Stimulated activated CD4-positive, alpha-beta T cell treated with anti-CD3 and anti-CD28 coated beads, TNF-alpha, amount 100 ng/mL, for 1 hour (primary cell): ENCODE measurements at regions not wholly inside any gene's neighbourhood (a gene's known extent, or its start where the extent isn't known, plus 50 kb on each side); places are given as distances from the start of the nearest gene placed in this dataset.

Experiments used
- DNase-seq, 3 donors: peaks; one replicate each; pipeline ENCODE4 v3.0.0-alpha.2; 2020; ENCODE audit warnings: low read depth in 3 of 3, low spot score in 1 of 3

DNA sequence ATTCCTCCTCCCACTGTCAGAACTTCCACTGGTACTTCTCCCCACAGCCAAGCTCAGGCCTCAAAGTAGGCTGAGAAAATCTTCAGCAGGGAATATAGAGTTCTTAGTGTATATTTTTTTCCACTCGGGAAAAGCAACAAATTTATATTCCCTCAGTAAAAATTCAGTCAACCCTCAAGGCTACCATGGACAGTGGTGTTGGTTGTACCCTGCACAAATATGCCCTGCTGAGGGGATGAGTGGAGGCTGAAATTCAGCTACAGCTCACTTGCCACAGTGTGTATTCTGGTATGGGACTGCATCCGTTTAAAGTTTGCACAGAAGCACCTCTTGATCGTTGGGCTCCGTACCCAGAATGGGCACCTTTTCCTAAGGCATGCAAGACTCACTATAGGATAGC lies 90.8 kb upstream of the LGALSL start:
- no peak for DNase-seq

- DNase-seq: no peak
These were observed 90.1 kb upstream of the LGALSL start for GRCh38 chr2:64363848-64364247.

DNA sequence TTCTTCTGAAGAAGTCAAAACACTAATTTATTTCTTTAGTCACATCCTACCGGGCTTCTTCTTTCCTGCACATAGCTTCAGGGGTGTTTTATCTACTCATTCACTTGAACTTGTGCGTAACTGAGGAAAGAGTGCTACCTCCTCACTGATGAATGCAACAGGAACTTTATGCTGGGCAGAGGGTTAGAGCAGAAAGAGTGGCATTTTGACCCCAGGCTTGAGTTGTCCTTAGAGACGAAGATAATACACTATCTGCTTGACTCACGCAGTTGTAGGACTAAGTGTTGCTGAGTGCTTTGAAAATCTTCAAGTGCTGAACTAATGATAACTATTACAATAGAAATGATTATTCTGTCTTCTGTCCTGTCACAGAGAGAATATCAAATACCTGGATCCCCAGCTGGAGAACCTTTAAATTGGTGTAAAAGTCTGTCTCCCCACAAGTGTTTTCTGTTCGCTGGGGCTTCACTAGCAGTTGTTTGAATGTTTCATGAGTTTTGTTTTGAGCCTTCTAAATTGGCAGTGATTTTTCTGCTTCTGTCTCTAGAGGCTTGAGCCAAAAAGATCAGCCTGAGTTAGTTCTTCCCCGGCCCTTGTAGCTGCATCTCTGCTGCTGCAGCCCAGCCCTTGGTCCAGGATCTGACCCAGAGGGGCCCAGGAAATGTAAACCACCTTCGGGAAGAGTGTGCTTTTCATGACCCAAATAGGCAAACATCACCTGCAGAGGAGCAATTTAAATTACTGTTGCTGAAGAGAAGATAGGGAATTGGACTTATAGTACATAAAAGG lies 86.3 kb upstream of the LGALSL start:
- DNase-seq: no peak

- no peak for DNase-seq
These were observed 84.3 kb upstream of the LGALSL start for GRCh38 chr2:64369706-64370105.

DNA sequence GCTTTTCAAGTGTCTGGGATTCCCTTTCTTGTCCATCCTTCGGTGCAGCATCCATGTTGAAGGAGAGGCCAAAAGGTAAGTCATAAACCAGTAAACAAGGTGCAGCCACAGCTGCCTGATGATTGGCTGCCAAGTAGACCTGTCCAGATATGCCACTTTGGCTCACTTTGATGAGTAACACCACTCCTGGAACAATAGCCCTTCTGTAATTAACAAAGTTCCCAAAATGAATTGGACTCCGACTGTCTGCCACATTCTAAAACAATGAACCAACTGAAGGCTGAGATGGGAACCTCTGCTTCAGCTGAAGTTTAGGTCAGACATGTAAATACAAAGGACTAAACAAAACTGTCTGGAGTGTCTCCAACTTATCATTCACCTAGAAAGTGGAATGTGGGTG lies 82.2 kb upstream of the LGALSL start:
- DNase-seq: no peak

- DNase-seq: no peak
These were observed 79.3 kb upstream of the LGALSL start for GRCh38 chr2:64374686-64375085.

DNA sequence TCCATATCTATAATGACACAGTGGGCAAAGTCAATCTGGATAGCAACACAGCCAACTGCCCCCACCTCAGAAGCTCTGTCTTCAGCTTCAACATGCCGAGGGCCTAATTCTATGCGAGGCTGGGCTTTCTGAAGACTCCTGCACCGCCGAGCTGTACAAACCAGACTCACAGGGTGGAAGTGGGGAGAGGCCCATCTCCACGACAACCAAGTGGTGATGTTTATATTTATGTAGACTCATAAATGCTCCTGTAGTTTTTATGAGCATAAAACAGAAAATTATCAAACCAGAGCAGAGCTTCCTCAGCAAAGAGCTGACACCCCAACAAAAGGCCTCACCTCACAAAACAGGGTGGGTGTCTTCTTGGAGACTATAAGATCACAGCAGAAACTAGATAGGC lies 77.0 kb upstream of the LGALSL start:
- DNase-seq: no peak

DNA sequence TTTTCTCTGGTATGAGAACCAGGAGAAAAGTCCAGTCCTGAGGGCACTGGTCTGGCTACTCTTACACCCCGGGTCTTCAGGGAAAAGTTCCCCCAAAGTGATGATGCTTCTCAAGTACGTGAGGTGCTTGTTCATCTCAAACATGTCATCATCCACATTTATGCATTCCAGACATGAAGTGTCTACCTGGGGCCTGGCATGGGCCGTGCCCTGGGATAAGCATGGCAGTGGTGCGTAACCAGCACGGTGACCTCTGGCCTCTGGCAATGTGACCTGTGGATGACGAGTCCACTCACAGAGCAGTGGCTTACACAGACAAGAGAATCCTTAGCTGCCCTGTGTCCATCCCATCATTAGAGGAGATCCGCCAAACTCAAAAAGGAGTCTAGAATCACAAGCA lies 74.8 kb upstream of the LGALSL start:
- DNase-seq: no peak

GRCh38 chr2:64380853-64381527 lies 73.0 kb upstream of the LGALSL start:
- no peak for DNase-seq

DNA sequence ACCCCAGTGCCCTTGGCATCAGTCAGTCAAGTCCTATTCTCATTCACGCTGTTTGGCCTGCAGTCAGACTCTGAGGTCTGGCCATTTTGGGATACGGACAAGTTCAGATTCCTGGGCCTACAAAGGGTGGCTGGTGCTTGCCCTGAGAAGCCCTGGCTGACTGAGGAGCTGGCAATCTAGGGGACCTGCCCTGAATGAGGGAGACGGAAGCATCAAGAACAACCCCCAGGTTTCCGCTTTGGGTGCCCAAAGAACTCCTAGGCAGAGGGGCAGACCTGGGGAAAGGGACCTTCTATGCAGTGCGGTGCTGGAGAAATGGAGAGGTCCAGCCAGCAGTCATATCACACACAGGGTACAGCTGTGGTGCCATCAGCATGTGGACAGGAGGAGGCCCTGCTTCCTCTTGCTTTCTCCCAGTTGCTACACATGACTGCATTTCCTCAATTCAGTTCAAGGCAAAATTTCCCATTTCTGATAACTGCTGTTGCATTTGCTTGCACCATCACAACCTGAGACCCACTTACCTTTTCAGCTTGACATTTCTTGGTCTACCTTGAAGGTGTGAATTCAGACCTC lies 70.9 kb upstream of the LGALSL start:
- DNase-seq: no peak

GRCh38 chr2:64383881-64384280 lies 70.1 kb upstream of the LGALSL start:
- no peak for DNase-seq

- DNase-seq: no peak
These were observed 67.3 kb upstream of the LGALSL start for GRCh38 chr2:64386676-64387075.

DNA sequence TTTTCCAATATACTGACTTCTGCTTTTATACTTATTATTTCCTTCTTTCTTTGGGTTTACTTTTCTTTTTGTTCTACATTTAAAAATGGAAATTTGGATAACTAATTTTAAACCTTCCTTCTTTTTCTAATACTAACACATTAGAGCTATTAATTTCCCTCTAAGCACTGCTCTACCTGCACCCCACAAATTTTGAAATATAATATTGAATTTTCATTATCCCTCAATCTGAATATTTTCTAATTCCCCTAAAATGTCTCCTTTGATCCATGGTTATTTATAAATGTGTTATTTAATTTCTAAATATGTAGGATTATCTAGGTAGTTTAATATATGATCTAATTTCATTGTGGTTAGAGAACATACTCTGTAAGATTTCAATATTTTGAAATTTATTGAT lies 63.4 kb upstream of the LGALSL start:
- DNase-seq: no peak

DNA sequence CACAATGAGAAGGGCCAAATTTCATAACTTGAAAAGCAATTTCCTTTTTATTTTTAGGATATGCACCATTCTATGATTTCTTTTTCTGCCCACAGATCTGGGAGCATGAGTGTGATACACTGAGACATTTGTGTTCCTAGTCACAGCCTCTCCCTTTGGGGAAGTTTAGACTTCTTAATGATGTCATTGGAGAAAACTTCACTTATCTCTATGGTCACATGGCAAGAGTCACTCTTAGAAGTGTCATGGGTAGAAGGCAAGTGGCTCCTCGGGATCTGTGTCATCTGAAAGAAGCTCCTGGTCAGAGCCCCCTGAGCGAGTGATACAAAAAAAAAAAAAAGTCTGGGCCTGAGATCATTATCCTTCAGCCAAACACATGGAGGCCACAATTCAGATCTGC lies 62.5 kb upstream of the LGALSL start:
- no peak for DNase-seq

GRCh38 chr2:64391940-64392339 lies 62.0 kb upstream of the LGALSL start:
- no peak for DNase-seq

GRCh38 chr2:64392529-64392928 lies 61.4 kb upstream of the LGALSL start:
- DNase-seq: no peak

DNA sequence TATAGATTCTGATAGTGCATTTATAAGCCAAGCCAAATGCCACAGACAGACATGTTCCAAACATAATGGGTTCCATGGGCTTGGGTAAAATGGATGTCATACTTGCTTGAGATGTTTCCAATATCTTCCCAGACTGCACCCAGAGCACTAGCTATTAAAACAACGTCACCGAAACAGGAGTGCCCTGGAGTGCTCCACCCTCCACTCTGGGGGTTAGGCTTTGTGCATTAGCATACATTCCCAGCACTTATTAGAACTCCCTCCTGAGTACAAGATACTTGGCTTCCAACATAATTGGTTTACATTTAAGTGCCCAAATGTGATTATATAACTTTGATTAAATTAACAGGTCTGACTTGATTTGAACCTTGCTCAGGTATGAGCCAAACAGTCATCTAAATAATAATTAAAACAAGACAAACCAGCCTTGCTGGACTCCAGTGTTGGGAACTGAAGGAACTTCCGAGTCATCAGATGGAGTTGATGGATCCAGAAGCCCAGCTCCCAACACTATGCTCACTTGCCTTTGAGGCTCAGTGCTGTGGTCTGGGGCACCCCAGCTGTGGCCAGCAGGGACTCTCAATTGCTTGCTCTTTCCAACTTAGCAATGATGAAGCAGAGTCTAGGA lies 60.5 kb upstream of the LGALSL start:
- no peak for DNase-seq

GRCh38 chr2:64394153-64394552 lies 59.8 kb upstream of the LGALSL start:
- DNase-seq: no peak

DNA sequence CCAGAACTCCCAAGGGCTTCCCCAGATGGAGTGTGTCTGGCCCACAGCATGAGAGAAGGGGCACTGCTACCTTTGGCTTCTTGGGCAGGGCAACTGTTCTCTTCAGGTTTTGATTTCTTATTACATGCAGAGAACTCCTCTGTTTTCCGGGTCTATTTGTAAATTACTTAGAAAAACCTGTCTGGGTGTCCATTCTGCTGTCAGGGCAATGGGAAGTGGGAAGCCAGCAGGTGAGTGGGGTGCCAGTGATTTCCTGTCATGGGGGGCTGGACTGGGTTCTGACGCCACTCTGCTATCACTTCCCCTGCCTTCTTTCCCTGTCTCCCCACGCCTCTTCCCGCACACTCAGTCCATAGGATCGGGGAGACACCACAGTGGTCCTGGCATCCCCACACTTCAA lies 58.0 kb upstream of the LGALSL start:
- no peak for DNase-seq

DNA sequence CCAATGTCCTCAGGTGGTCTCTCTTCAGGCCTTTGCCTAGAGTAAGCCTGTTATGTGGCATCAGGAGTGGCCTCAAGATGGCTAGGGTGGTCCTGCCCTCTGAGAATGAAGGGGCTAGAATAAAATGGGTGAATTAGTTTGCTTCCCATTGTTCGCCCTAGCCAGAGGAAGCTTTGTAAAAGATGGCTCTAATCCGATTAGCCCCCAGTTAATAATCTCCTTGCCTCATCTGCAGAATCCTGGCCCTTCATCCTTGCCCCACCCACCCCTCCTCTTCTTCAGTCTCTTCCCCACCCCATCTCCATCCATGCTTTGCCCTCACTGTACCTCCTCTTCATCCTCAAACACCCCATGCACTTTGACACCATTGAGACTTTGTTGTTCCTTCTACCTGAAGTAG lies 57.4 kb upstream of the LGALSL start:
- DNase-seq: no peak

DNA sequence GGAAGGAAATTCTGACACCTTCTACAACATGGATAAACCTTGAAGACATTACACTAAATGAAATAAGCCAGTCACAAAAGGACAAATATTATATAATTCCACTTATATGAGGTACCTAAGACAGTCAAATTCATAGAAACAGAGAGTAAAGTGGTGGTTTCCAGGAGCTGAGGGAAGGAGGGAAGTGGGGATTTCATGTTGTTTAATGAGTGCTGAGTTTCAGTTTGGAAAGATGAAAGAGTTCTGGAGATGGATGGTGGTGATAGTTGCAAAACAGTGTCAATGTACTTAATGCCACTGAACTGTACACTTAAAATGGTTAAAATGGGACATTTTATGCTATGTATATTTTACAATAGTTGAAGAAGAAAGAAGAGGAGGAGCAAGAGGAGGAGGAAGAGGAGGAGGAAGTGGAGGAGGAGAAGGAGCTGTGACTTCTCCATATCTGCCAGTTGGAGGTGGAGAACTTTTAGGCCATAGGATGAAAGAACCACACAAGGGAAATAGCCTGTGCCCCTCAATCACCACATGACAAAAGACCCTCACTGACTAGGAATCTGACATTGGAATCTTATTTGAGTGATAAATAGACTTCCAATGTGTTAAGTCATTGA lies 55.3 kb upstream of the LGALSL start:
- DNase-seq: no peak

- DNase-seq: no peak
These were observed 54.4 kb upstream of the LGALSL start for GRCh38 chr2:64399521-64399920.
